LNCAP (cell line): ENCODE measurements at regions not wholly inside any gene's neighbourhood (a gene's known extent, or its start where the extent isn't known, plus 50 kb on each side); places are given as distances from the start of the nearest gene placed in this dataset.

Experiments
- CTCF ChIP-seq: fragments of 450-650 bp; IDR thresholded peaks from 2 replicates; pipeline ENCODE4 v1.5.1; 2017; ENCODE audit warnings: mild to moderate bottlenecking

- no peak for TF ChIP-seq CTCF
These were observed 1185.8 kb upstream of the ALCAM start for GRCh38 chr3:104180906-104181305.

- no peak for TF ChIP-seq CTCF
These were observed 1176.0 kb upstream of the ALCAM start for GRCh38 chr3:104190681-104191080.

GRCh38 chr3:104198131-104198530 is 1168.6 kb upstream of the ALCAM start:
- no peak for TF ChIP-seq CTCF

GRCh38 chr3:104206925-104207324 is 1159.8 kb upstream of the ALCAM start:
- TF ChIP-seq CTCF = no peak

GRCh38 chr3:104214277-104214676 is 1152.4 kb upstream of the ALCAM start:
- TF ChIP-seq CTCF = no peak

GRCh38 chr3:104214937-104215336 is 1151.8 kb upstream of the ALCAM start:
- TF ChIP-seq CTCF = no peak

- TF ChIP-seq CTCF = no peak
These were observed 1132.1 kb upstream of the ALCAM start for GRCh38 chr3:104234442-104235194.
